Astrocyte of the cerebellum (primary cell): ENCODE measurements at regions not wholly inside any gene's neighbourhood (a gene's known extent, or its start where the extent isn't known, plus 50 kb on each side); places are given as distances from the start of the nearest gene placed in this dataset.

Source experiments
- DNase-seq: peaks from one replicate; pipeline ENCODE4 v3.0.0-alpha.2; 2011; ENCODE audit warnings: low read depth
- H3K4me3 ChIP-seq: 2 replicates; pipeline ENCODE4 v1.5.1; 2011; ENCODE audit warnings: mild to moderate bottlenecking, low read depth, low read length, moderate library complexity
- CTCF ChIP-seq: IDR thresholded peaks from 2 replicates; pipeline ENCODE4 v1.5.1; 2012; ENCODE audit warnings: low read length, low read depth, moderate library complexity, mild to moderate bottlenecking; ENCODE audit errors: missing control alignments
- in situ Hi-C: cut with HindIII; loops from 2 replicates; pipeline ENCODE4 v1.10.0; 2017; ENCODE audit warnings: low sequenced_read_pairs

DNA sequence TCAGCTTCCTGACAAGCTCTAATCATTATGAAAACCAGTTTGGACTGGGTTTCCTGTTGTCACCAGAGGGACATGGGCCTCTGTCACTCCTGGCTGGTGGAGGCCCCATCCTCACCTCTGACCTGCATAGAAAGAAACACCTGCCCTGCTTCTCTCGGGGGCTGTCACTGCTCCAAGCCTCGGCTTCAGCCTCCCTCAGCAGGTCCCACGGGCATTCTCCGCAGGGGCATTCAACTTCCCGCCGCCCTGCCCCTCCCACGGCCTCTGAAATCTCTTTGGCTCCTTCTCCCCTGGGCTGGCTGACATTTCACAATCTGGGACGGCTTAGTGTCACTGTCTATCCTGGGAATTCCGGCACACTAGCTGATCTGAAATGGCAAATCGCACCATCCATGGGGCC lies 257.9 kb downstream of the CTTN start:
- H3K4me3 ChIP-seq: no peak overlapping the region
- in situ Hi-C loops: no loop called here
- no peak for DNase-seq
- no peak for TF ChIP-seq CTCF

DNA sequence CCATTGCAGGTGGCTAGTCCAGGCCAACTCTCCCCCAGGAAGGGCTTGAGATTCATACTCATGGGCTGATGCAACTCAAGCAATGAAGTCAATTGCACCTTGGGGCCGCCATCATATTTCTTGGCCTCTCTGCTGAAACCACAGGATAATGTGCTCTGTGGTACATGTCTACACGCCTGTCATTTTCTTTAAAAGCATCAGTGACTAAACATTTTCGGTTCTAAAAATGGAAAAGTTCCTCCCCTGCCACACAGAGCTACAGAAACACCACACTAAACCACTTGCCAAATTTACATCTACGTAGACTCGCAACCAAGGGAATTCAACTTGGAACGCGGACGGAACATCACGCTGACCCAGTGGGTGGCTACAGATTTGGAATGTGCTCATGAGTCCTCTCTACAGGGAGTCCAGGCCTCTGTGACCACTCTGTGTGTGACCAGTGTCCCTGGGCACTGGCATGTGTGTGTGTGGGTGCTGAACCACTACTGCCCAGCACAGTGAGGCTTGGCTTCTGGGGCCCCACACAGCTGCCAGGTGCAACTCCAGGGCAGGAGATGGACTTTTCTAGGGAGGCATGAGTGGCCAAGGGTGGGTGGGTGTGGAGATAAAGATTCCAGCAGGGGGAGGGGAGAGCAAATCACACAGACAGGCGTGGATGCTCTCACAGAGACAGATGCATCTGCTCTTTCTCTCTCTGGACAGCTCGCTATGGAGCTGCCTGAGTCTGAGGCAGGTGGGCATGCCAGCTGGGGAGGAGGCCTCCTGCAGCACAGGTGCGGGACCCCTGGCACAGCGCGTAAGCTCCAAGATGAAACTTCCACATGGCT lies 261.9 kb downstream of the CTTN start:
- DNase-seq: no peak
- H3K4me3 ChIP-seq: no peak overlapping the region
- in situ Hi-C loops: no loop called here
- no peak for TF ChIP-seq CTCF

GRCh38 chr11:70660889-70661197 lies 262.5 kb downstream of the CTTN start:
- no peak for TF ChIP-seq CTCF

GRCh38 chr11:70661761-70662501 lies 263.6 kb downstream of the CTTN start:
- in situ Hi-C loops: no loop called here
- DNase-seq: no peak
- no peak for TF ChIP-seq CTCF
- peak overlapping the region; percentile 26 for H3K4me3 ChIP-seq

More at GRCh38 chr11:70660889-70661197, 262.5 kb downstream of the CTTN start:
- in situ Hi-C loops: no loop called here
- H3K4me3 ChIP-seq: no peak overlapping the region
- no peak for DNase-seq

GRCh38 chr11:70662691-70663098 lies 264.4 kb downstream of the CTTN start:
- H3K4me3 ChIP-seq: no peak overlapping the region
- in situ Hi-C loops: no loop called here
- TF ChIP-seq CTCF: no peak
- DNase-seq: no peak

- DNase-seq: no peak
- no peak for TF ChIP-seq CTCF
Observed at GRCh38 chr11:70663815-70664214, 265.5 kb downstream of the CTTN start.

More at GRCh38 chr11:70663815-70664214, 265.5 kb downstream of the CTTN start:
- in situ Hi-C loops: no loop called here
- no peak overlapping the region for H3K4me3 ChIP-seq
